ENCODE measurements at regions not wholly inside any gene's neighbourhood (a gene's known extent, or its start where the extent isn't known, plus 50 kb on each side); places are given as distances from the start of the nearest gene placed in this dataset.

GRCh38 chr21:25416669-25417068, 190.6 kb downstream of the MRPL39 start:
- Histone ChIP-seq H3K27me3 (ENCODE audit: insufficient read depth in 3 of 3, low read length in 2 of 3) (no peaks in the 10 kb centered on the region), H3K27ac (no peak overlapping the region), H3K4me3 (no peak overlapping the region), H3K36me3 (ENCODE audit: insufficient read depth in 1 of 2, low read depth in 1 of 2) (no peaks in the 10 kb centered on the region), H3K4me1 (no peaks in the 10 kb centered on the region), H3K9me3 (peaks cover 3% of the 10 kb centered on the region)
- intact Hi-C loops (cut with DNase I): no loop called here
- 68 to 75% (median 71%) methylated on average over 2 of the region's 2 CpGs for WGBS, 3 donors
- DNase-seq: no peak
- no peak for ATAC-seq
- TF ChIP-seq, protein P1, sequence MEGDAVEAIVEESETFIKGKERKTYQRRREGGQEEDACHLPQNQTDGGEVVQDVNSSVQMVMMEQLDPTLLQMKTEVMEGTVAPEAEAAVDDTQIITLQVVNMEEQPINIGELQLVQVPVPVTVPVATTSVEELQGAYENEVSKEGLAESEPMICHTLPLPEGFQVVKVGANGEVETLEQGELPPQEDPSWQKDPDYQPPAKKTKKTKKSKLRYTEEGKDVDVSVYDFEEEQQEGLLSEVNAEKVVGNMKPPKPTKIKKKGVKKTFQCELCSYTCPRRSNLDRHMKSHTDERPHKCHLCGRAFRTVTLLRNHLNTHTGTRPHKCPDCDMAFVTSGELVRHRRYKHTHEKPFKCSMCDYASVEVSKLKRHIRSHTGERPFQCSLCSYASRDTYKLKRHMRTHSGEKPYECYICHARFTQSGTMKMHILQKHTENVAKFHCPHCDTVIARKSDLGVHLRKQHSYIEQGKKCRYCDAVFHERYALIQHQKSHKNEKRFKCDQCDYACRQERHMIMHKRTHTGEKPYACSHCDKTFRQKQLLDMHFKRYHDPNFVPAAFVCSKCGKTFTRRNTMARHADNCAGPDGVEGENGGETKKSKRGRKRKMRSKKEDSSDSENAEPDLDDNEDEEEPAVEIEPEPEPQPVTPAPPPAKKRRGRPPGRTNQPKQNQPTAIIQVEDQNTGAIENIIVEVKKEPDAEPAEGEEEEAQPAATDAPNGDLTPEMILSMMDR (IDR thresholded peaks at IDR 0.05): no peak

GRCh38 chr21:25412100-25412499, 195.2 kb downstream of the MRPL39 start:
- intact Hi-C loops (cut with DNase I): no loop called here
- Histone ChIP-seq H3K27me3 (ENCODE audit: insufficient read depth in 3 of 3, low read length in 2 of 3) (no peaks in the 10 kb centered on the region), H3K4me1 (no peaks in the 10 kb centered on the region), H3K4me3 (no peak overlapping the region), H3K9me3 (peaks cover 3% of the 10 kb centered on the region), H3K27ac (no peak overlapping the region), H3K36me3 (ENCODE audit: insufficient read depth in 1 of 2, low read depth in 1 of 2) (no peaks in the 10 kb centered on the region)
- TF ChIP-seq, protein P1 (IDR thresholded peaks at IDR 0.05): no peak
- no peak for ATAC-seq
- no peak for DNase-seq

DNA sequence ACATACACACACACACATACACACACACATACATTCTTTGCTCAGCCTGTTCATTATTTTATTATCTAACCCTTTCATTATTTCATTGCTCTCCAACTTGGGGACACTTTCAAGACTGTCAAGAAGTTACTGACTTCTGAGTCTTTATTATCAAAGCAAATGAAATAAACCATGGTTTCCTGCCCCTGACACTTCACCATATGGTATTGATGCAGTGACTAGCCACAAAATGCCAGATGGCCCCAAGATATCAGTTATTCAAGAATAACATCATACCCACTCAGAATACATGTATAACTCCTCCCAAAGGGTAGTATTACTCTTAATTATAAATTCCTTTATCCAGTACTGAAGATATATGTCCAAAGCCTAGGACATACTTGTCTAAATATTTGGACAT, 197.3 kb downstream of the MRPL39 start:
- no peaks in the 10 kb centered on the region for H3K4me1 ChIP-seq
- ATAC-seq (no peak), DNase-seq (no peak)
- H3K36me3 ChIP-seq (ENCODE audit: insufficient read depth in 1 of 2, low read depth in 1 of 2): no peaks in the 10 kb centered on the region
- H3K9me3 ChIP-seq: peaks cover 3% of the 10 kb centered on the region
- H3K4me3 ChIP-seq: no peak overlapping the region
- no peak overlapping the region for H3K27ac ChIP-seq
- TF ChIP-seq, protein P1 (IDR thresholded peaks at IDR 0.05): no peak
- intact Hi-C loops (cut with DNase I): no loop called here
- H3K27me3 ChIP-seq (ENCODE audit: insufficient read depth in 3 of 3, low read length in 2 of 3): no peaks in the 10 kb centered on the region

DNA sequence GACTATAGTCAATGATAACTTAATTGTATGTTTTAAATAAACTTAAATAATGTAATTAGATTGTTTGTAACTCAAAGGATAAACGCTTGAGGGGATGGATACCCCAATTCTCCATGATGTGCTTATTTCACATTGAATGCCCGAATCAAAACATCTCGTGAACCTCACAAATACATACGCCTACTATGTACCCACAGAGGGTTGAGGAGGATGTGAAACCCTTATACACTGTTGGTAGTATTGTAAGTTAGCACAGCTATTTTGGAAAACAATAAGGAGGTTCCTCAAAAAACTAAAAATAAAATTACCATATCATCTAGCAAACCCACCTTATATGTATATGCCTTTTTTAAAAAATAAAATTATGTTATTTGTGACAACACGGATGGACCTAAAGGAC, 198.6 kb downstream of the MRPL39 start:
- TF ChIP-seq, protein P1 (IDR thresholded peaks at IDR 0.05): no peak
- intact Hi-C loops (cut with DNase I): no loop called here
- H3K27me3 ChIP-seq (ENCODE audit: insufficient read depth in 3 of 3, low read length in 2 of 3): no peaks in the 10 kb centered on the region
- H3K9me3 ChIP-seq: no peaks in the 10 kb centered on the region
- ATAC-seq (no peak), DNase-seq (no peak)
- no peak overlapping the region for H3K27ac ChIP-seq
- no peaks in the 10 kb centered on the region for H3K36me3 ChIP-seq (ENCODE audit: insufficient read depth in 1 of 2, low read depth in 1 of 2)
- no peak overlapping the region for H3K4me3 ChIP-seq
- no peaks in the 10 kb centered on the region for H3K4me1 ChIP-seq
- WGBS, 3 donors: 70 to 80% (median 72%) methylated on average over 5 of the region's 5 CpGs

- Histone ChIP-seq H3K4me1 (no peaks in the 10 kb centered on the region), H3K27ac (no peak overlapping the region), H3K4me3 (no peak overlapping the region), H3K27me3 (ENCODE audit: insufficient read depth in 3 of 3, low read length in 2 of 3) (no peaks in the 10 kb centered on the region), H3K9me3 (no peaks in the 10 kb centered on the region), H3K36me3 (ENCODE audit: insufficient read depth in 1 of 2, low read depth in 1 of 2) (no peaks in the 10 kb centered on the region)
- ATAC-seq (no peak), DNase-seq (no peak)
- TF ChIP-seq, protein P1 (IDR thresholded peaks at IDR 0.05): no peak
- intact Hi-C loops (cut with DNase I): no loop called here
- 72 to 77% (median 74%) methylated on average over 4 of the region's 4 CpGs for WGBS, 3 donors
Measured at GRCh38 chr21:25406887-25407579, 200.2 kb downstream of the MRPL39 start.

Measured in psoas muscle (tissue), 7 donors.